ENCODE measurements at regions not wholly inside any gene's neighbourhood (a gene's known extent, or its start where the extent isn't known, plus 50 kb on each side); places are given as distances from the start of the nearest gene placed in this dataset.

GRCh38 chr2:191738003-191738402 is 60.1 kb downstream of the NABP1 start:
- DNase-seq = no peak

- DNase-seq = no peak
Observed at GRCh38 chr2:191738667-191739066, 60.7 kb downstream of the NABP1 start.

GRCh38 chr2:191739194-191739593 is 61.3 kb downstream of the NABP1 start:
- no peak for DNase-seq

GRCh38 chr2:191740016-191740419 is 62.1 kb downstream of the NABP1 start:
- DNase-seq = peak; percentile 51

- DNase-seq = no peak
Observed at GRCh38 chr2:191740759-191741158, 62.8 kb downstream of the NABP1 start.

- no peak for DNase-seq
Observed at GRCh38 chr2:191746346-191747169, 68.6 kb downstream of the NABP1 start.

GRCh38 chr2:191747170-191747530 is 69.2 kb downstream of the NABP1 start:
- no peak for DNase-seq

- DNase-seq = no peak
Observed at GRCh38 chr2:191748059-191748461, 70.1 kb downstream of the NABP1 start.

- DNase-seq = no peak
Observed at GRCh38 chr2:191748528-191749180, 70.7 kb downstream of the NABP1 start.

GRCh38 chr2:191749181-191749540 is 71.2 kb downstream of the NABP1 start:
- DNase-seq = no peak

GRCh38 chr2:191754103-191754502 is 76.2 kb downstream of the NABP1 start:
- no peak for DNase-seq

- DNase-seq = no peak
Observed at GRCh38 chr2:191756761-191757160, 78.8 kb downstream of the NABP1 start.

- DNase-seq = no peak
Observed at GRCh38 chr2:191757208-191757607, 79.3 kb downstream of the NABP1 start.

GRCh38 chr2:191758518-191759507 is 80.9 kb downstream of the NABP1 start:
- peak; percentile 57 for DNase-seq

GRCh38 chr2:191759680-191760079 is 81.7 kb downstream of the NABP1 start:
- DNase-seq = no peak

GRCh38 chr2:191760655-191761262 is 82.8 kb downstream of the NABP1 start:
- DNase-seq = no peak

- no peak for DNase-seq
Observed at GRCh38 chr2:191773136-191773535, 73.8 kb downstream of the CAVIN2 start.

- DNase-seq = no peak
Observed at GRCh38 chr2:191777351-191777750, 69.5 kb downstream of the CAVIN2 start.

GRCh38 chr2:191778041-191778440 is 68.8 kb downstream of the CAVIN2 start:
- no peak for DNase-seq

- DNase-seq = no peak
Observed at GRCh38 chr2:191782351-191782750, 64.5 kb downstream of the CAVIN2 start.

- DNase-seq = no peak
Observed at GRCh38 chr2:191783416-191783815, 63.5 kb downstream of the CAVIN2 start.

Data from CD4-positive, alpha-beta T cell treated with Interleukin-6 for 4 hours (primary cell).